C4-2B (cell line): ENCODE measurements at regions not wholly inside any gene's neighbourhood (a gene's known extent, or its start where the extent isn't known, plus 50 kb on each side); places are given as distances from the start of the nearest gene placed in this dataset.
A peak's percentile ranks its signal among the peaks of the same experiment; 100 is the strongest.
"Not testable (repeated sequence)": the region's sequence is repeated elsewhere in the genome, so short reads cannot be mapped to it uniquely, and the experiment has no call there.

ENCODE experiments used
- H3K27ac ChIP-seq: fragments of 450-650 bp; 2 replicates; pipeline ENCODE4 v1.5.1; 2017
- TF ChIP-seq, protein P1 (sequence below): fragments of 450-650 bp; conservative IDR thresholded peaks from 2 replicates; pipeline ENCODE4 v1.5.1; 2017; ENCODE audit warnings: mild to moderate bottlenecking

DNA sequence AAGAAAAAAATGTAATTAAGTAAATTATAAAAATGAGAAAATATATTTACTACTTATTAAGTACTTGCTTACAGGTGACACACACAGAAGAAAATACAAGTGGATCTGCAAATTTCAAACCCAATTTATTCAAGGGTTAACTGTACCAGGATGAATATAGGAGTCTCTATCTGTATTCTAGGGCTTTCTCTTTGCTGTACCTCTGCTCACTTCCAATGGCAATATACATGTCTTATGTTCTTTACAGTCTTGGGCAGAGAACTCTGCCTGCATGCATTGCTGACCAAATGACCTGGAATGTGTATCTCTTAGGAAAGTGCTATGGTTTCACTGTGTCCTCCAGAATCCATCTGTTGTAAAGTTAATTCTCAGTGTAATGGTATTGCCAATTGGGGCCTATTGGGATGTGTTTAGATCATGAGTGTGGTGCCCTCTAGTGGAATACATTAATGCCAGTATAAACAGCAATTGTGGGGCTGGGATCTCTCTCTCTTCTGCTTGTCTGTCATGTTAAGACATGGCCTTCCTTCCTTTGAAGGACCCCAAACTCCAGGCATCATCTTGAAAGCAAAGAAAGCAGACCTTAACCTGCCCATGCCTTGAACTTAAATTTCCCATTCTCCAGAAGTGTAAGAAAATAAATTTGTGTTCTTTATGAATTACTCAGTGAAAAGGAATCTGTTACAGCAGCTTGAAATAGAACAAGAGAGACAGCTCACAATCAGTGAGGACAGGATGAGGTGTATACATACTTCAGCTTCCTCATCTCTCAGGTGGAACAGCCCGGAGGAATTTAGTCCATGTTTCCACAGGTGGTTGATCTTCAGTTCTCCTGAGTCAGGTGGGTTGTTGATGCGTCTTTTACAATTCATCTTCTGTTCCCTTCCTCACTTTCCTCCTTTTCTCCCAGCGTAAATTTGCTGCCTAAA is 356.9 kb downstream of the RPIA start:
- TF ChIP-seq, protein P1, sequence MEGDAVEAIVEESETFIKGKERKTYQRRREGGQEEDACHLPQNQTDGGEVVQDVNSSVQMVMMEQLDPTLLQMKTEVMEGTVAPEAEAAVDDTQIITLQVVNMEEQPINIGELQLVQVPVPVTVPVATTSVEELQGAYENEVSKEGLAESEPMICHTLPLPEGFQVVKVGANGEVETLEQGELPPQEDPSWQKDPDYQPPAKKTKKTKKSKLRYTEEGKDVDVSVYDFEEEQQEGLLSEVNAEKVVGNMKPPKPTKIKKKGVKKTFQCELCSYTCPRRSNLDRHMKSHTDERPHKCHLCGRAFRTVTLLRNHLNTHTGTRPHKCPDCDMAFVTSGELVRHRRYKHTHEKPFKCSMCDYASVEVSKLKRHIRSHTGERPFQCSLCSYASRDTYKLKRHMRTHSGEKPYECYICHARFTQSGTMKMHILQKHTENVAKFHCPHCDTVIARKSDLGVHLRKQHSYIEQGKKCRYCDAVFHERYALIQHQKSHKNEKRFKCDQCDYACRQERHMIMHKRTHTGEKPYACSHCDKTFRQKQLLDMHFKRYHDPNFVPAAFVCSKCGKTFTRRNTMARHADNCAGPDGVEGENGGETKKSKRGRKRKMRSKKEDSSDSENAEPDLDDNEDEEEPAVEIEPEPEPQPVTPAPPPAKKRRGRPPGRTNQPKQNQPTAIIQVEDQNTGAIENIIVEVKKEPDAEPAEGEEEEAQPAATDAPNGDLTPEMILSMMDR: peak; percentile 71

GRCh38 chr2:89058616-89059015 is 367.1 kb downstream of the RPIA start:
- H3K27ac ChIP-seq: not testable (repeated sequence)

More for the DNA sequence above, 356.9 kb downstream of the RPIA start:
- H3K27ac ChIP-seq: not testable (repeated sequence)

GRCh38 chr2:89061174-89061573 is 369.7 kb downstream of the RPIA start:
- H3K27ac ChIP-seq: not testable (repeated sequence)

DNA sequence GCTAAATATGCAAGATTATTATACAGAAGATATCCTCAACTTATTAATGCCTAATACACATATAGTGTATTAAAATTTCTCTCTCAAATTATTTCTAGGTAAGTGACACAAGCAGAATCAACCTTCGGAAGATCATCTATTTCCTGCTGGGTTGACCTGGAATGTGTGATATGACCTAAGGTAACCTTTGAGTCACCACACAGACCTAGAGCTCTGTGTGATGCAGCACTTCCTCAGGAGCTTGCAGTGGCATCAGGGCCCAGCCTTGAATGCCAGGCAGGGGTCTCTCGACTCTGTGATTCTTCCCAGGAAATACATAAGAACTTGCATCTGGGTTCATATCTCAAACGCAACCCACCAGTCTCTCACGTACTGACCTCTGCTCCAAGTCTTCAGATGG is 385.3 kb downstream of the RPIA start:
- H3K27ac ChIP-seq: not testable (repeated sequence)

- not testable (repeated sequence) for H3K27ac ChIP-seq
These were observed 401.4 kb downstream of the RPIA start for GRCh38 chr2:89092911-89093310.

GRCh38 chr2:89095060-89095459 is 403.6 kb downstream of the RPIA start:
- not testable (repeated sequence) for H3K27ac ChIP-seq

DNA sequence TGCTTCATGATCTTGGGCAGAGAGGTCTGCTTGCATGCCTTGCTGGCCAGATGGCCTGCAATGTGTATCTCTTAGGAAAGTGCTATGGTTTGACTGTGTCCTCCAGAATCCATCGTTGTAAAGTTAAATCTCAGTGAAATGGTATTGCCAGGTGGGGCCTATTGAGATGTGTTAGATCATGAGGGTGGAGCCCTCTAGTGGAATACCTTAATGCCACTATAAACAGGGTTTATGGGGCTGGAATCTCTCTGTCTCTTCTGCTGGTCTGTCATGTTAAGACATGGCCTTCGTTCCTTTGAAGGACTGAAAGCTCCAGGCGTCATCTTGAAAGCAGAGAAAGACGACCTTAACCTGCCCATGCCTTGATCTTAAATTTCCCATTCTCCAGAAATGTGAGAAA is 411.1 kb downstream of the RPIA start:
- not testable (repeated sequence) for H3K27ac ChIP-seq

DNA sequence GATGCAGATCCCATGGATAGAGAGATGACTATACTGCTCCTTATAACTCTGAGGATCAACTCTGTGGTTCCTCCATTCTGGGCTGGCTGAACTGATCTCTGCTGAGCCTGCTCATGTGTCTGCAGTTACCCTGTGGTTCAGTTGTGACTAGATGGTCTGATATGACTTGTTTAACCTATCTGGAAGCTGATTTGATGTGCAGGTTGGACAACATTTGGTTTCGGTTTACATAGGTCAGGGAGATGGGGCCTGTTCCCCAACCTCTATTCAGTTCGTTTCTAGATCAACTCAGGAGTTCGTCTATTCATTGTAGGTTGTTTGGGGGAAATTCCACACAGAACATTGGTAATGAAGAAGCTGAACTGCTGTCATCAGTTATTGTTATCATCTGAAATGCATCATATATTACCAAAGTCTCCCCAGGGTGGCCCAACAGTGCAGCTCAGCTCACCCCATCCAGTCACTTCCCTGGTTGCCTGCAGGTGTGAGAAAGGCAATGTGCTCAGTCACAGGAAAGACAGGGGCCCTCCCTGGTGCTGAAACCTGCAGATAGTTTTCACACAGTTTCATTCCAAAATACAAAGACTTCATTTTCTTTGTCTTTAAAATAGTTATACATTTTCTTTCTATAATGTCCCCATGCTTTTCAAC is 415.0 kb downstream of the RPIA start:
- H3K27ac ChIP-seq: not testable (repeated sequence)

DNA sequence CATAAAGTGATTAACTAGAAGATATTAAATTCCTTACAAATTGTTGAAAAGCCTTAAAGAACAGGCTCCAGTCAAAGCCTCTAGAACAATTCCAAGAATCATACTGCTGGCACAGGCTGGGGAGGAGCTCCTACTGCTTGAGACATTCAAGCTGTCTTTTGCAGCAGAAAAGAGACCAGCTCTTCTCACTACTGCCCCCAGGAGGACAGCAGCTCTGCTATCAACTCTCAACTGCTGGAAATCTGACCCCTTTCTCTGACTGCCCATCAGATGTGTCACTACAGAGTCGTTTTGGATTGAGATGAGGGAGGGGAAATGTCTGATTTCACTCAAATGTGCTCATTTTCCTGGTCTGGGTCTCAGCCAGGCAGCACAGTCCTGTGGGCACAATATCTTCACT is 421.0 kb downstream of the RPIA start:
- TF ChIP-seq, protein P1: peak; percentile 31
- not testable (repeated sequence) for H3K27ac ChIP-seq

- H3K27ac ChIP-seq: not testable (repeated sequence)
These were observed 421.8 kb downstream of the RPIA start for GRCh38 chr2:89113286-89113685.

DNA sequence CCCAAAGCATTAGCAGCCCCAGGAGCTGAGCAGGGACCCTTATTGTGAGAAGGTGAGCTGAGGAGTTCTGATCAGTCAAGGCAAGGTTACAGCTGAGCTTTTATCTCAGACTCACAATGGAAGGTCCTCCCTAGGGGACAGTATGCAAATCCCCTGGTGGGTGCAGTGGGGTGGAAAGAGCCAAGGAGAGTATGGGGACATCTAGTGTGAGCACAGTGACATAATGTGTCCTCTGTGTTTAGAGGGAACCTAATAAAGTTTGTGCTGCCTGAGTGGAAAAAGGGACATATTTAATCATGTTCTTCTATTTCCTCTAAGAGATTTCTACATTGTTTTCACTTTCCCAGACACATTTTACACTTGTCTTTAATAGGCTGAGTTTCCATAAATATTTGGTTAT is 438.0 kb downstream of the RPIA start:
- not testable (repeated sequence) for H3K27ac ChIP-seq

DNA sequence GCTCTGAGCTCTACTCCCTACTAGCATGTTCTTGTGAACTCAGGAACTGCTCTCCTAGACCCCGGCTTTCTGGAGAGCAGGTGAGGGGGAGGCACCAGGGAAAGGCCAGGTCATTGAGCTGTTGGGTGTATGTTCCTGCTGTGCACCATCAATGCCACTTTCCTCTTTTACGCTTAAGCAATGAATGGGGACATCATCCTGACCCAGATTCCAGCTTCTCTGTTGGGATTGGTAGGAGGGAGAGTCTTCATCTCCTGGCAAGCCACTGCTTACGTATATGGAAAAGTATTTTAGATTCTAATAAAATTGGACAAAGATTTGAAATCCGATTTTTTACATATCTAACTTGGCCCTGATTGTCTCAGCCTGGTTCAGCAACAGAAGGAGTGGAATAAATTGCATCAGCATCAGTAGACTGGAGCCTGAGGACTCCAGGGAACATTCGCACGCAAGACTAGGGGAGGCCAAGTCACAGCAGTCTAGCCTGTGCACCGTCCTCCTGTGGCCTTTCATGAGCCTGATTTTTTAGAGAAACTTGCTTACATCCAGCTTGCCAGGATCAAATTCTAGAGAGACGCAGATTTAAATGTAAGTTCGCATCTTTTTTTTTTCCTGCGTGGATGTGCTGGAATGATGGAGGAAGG is 439.3 kb downstream of the RPIA start:
- H3K27ac ChIP-seq: not testable (repeated sequence)

DNA sequence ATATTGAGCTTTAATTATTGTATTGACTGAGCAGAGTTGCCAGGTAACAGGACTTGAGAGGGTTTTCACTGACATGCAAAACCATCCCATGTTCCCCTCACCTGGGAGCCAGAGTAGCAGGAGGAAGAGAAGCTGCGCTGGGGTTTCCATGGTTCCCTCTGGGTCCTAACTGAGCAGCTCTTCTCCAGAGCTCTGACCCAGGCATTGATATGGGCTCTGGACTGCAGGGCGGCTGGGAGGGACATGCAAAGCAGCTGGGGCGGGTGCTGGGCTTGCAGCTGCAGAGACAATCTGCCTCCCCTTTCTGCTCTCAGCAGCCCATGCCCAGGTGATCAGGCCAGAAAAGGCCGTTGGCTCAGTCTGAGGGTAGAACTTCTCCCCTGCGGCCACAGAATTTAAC is 451.5 kb downstream of the RPIA start:
- H3K27ac ChIP-seq: not testable (repeated sequence)

DNA sequence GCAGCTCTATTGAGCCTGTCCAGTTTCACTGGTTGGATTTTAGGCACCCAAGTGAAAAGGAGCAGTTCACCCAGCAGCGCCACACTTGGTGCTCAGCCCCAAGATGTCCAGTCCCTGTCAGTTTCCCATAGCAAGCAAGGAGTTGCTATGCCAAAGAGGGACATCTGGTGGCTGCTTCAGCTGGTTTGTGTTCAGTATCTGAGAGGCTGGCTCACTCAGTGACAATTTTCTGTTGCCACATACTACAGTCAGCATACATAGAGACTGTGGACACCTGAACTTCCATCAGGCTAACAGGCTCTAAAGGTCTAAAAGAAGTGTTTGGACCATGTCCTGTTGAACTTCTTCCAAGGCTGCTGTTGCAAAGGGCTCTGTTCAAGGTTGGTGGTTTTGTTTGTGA is 453.9 kb downstream of the RPIA start:
- H3K27ac ChIP-seq: not testable (repeated sequence)

DNA sequence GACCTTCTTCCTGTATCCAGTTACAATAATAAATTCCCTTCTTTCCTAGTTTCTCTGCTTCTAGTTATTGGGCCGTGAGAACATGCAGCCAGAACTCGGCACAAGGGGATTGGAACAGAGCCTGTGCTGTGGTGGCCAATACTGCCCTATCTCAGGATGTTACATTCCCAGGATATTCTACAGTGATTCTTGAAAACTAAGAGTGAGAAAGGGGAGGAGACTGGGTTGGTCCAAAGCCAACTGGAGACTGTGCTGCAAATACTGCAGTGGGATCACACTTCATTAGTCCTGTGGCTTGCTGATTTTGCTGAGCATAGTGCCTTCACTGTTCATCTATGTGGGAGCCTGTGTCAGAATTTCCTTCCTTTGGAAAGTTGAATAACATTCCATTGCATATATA is 456.8 kb downstream of the RPIA start:
- not testable (repeated sequence) for H3K27ac ChIP-seq

GRCh38 chr2:89151699-89152098 is 460.2 kb downstream of the RPIA start:
- not testable (repeated sequence) for H3K27ac ChIP-seq

GRCh38 chr2:89152501-89152900 is 461.0 kb downstream of the RPIA start:
- not testable (repeated sequence) for H3K27ac ChIP-seq

- not testable (repeated sequence) for H3K27ac ChIP-seq
These were observed 461.7 kb downstream of the RPIA start for GRCh38 chr2:89153210-89153609.

GRCh38 chr2:89154247-89154682 is 462.8 kb downstream of the RPIA start:
- H3K27ac ChIP-seq: not testable (repeated sequence)
